ENCODE measurements at regions not wholly inside any gene's neighbourhood (a gene's known extent, or its start where the extent isn't known, plus 50 kb on each side); places are given as distances from the start of the nearest gene placed in this dataset.

GRCh38 chr1:200252531-200252930 is 157.3 kb downstream of the ZNF281 start:
- TF ChIP-seq POLR2A (IDR thresholded peaks at IDR 0.05; ENCODE audit: control extremely low read depth in 1 of 2, low read depth in 2 of 2, low read length in 2 of 2) (no peak), YY1 (IDR thresholded peaks at IDR 0.05; ENCODE audit: low read depth, low read length) (no peak), EZH2 (IDR thresholded peaks at IDR 0.05; ENCODE audit: low read depth, low read length, severe bottlenecking) (no peak), CTCF (IDR thresholded peaks at IDR 0.05; ENCODE audit: control extremely low read depth in 1 of 3, insufficient read depth in 1 of 3, low read depth in 1 of 3, low read length in 3 of 3) (no peak), CBX8 (IDR thresholded peaks at IDR 0.05; ENCODE audit: borderline replicate concordance, low read depth, low read length) (no peak), POU5F1 (IDR thresholded peaks at IDR 0.05; ENCODE audit: low read depth, low read length) (no peak), CHD2 (IDR thresholded peaks at IDR 0.05; ENCODE audit: low read length) (no peak), SAP30 (IDR thresholded peaks at IDR 0.05; ENCODE audit: insufficient read depth, insufficient replicate concordance, low read length) (no peak), SIN3A (conservative IDR thresholded peaks at IDR 0.05 in 1 of 2, IDR thresholded peaks at IDR 0.05 in 1 of 2; ENCODE audit: low read depth in 1 of 2, low read length in 2 of 2) (no peak), EP300 (IDR thresholded peaks at IDR 0.05; ENCODE audit: borderline replicate concordance in 1 of 2, low read depth in 2 of 2, low read length in 2 of 2) (no peak), TAF1 (IDR thresholded peaks at IDR 0.05; ENCODE audit: low read depth, low read length) (no peak), ZNF274 (IDR thresholded peaks at IDR 0.05; ENCODE audit: borderline replicate concordance, extremely low read depth, low read length) (no peak), SP1 (IDR thresholded peaks at IDR 0.05; ENCODE audit: low read depth, low read length) (no peak)

Measured in H1 (cell line).